ENCODE measurements at regions not wholly inside any gene's neighbourhood (a gene's known extent, or its start where the extent isn't known, plus 50 kb on each side); places are given as distances from the start of the nearest gene placed in this dataset.

DNA sequence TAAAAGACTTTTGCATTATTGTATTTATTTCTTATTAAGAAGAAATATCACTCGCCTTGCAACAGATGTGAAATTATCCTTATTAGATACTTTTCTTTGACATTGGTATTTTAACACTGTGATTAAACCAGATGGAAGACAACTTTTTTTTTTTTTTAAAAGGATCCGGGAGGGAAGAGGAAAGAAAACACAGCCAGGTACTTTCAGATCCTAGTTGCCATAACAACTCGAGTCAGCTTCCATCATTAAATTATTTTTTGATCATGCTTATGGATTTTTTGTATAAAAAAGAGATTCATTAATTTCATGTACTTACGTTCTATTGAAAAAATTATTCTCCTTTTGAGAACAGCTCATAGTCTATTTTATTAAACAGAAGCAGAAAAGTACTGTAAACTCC lies 515.7 kb downstream of the TBC1D4 start:
- DNase-seq (ENCODE audit: low read depth) = no peak

DNA sequence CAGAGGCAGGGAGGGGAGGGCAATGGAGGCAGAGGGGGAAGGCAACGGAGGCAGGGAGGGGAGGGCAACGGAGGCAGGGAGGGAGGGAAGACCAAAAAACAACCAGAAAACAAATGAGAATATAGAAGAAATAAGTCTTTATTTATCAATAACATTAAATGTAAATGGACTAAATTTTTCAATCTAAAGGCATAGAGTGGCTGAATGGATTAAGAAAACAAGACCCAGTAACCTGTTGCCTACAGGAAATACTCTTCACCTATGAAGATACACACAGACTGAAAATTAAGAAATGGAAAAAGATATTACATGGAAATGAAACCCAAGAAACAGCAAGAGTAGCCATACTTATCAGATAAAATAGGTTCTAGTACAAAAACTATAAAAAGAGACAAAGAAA lies 536.3 kb downstream of the TBC1D4 start:
- DNase-seq (ENCODE audit: low read depth) = no peak

DNA sequence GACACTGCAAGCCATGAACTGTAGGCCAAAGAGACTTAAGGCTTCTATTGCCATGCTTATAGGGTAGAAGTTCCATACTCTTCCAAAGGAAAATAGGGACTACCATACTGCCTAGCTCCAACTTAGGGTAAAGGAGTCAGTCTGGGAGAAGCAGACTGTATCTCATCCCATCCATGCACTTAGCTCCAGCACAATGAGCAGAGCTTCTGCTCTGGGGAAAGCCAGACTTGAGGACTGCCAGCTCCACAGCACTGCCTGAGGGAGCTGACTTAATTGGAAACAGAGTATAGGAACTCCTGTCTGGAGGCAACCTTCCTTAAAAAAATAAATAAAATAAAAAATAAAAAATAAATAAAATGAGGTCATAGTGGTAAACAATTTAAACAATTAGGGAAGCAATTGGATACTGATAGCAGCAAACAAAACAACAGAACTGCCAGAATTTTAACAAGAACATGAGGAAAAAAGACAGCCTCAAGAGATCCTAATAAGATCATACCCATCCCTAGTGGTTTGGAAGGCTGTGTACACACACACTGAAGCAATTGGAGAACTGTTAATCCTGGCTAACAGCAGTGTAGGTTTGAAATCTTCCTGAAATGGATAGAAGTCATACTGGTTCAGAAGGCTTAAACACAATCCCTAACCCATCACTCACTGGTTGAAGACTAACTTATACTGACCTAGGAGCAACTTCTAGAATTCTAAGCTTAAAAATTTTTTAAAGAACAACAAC lies 550.1 kb downstream of the TBC1D4 start:
- no peak for DNase-seq (ENCODE audit: low read depth)

DNA sequence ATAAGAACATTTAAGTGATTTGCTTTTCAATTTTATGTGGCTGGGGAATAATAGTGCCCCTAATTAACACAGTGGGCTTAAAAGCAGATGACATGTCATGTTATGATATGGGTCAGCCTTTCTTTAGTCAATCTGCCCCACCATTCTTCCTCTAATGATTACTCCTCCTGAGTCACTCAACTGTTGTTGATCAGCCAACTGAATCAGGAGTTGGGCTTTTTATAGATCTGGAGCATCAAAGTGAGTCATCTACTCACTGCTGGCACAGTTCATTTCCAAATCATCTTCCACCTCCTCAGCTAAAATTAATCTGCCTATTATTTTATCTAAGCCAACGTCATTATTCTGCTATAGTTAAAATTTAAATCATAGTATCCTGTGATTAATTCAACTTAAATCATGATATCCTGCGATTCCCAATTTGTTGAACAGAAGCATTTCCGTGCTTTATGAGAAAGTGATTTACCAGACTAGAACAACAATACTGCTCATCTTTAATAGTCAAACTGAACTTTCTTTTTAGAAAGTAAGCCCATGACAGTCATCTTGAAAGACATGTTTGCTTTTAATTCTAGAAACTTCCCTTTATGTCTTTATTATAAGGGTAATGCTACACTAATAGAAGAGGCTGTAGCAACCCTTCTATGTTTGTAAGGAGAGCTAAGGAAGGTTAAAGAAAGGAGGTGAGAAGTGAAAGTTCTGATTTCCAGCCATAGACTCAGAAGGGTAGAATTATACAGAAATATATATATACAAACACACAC lies 551.4 kb downstream of the TBC1D4 start:
- no peak for DNase-seq (ENCODE audit: low read depth)

DNA sequence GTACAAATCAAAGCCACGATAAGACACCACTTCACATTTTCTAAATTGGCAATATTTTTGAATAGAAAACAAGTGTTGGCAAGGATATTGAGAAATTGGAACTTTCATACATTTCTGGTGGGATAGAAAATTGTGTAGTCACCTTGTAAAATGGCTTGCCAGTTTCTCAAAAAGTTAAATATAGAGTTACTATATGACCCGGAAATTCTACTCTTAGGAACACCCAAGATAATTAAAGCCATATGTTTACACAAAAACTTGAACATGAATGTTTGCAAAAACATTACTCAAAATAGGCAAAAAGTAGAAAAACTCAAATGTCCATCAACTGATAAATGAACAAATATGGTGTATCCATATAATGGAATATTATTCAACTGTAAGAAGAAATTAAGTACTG lies 552.5 kb downstream of the TBC1D4 start:
- DNase-seq (ENCODE audit: low read depth) = no peak

DNA sequence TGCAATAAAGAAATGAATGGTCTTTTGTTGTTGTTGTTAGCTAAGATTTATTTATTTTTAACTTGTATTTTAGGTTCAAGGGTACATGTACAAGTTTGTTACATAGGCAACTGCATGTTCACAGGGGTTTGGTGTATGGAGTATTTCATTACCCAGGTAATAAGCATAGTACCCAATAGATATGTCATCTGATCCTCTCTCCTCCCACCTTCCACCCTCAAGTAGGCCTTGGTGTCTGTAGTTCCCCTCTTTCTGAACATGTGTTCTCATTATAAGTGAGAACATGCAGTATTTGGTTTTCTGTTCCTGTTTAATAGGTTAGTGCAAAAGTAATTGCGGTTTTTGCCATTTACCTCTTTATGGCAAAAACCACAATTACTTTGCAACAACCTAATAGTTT lies 554.1 kb downstream of the TBC1D4 start:
- DNase-seq (ENCODE audit: low read depth) = no peak

DNA sequence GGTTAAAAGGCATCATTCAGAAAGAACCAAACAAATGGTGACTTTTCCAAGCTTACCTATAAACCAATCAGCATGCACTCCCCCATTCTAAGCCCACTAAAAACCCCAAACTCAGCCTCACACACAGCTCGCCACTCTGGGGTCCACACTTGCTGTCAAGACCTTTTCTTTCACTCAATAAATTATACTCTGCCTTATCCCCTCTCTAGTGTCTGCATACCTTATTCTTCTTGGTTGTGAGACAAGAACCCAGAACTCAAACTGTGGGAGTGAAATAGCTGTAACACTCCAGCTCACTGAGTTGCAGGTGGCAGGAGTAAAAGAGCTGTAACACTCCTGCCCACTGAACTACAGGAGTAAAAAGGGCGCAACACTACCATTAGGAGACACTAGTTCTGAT lies 559.0 kb downstream of the TBC1D4 start:
- DNase-seq (ENCODE audit: low read depth) = no peak

DNA sequence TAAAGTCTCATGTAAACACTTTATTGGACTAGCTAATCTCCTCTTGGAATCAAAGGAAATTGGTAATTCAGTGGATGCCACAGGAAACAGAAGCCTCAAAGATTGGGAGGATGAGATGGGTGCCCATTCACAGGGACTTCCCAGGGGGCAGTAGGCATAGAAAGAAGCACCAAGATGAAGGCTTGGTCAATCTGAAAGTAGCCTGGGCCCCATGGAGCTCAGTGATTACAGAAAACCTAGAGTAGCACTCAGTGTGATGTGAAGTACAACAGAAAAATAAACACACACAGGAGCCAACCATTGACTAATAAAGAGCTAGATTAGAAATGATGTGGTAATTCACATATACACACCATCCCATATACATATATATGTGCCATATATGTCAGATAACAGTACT lies 560.6 kb downstream of the TBC1D4 start:
- no peak for DNase-seq (ENCODE audit: low read depth)

DNA sequence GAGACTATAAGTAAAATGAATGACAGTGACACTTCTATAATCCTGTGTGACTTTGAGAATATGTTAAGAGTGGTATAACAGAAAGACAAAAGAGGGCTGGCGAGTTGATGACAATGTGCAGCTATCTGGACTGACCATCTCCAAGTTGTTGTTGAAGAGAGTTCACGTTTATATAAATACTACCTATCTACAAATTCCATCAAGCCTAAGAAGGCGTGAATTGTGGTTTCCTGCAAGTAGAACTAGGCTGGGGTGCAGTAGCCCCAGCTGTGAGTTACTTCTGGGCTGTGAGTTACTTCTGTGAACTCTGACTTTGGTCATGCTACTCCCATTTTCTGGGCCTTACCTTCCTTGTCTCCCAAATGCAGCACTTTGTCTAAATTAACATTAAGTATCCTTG lies 561.0 kb downstream of the TBC1D4 start:
- DNase-seq (ENCODE audit: low read depth) = no peak

DNA sequence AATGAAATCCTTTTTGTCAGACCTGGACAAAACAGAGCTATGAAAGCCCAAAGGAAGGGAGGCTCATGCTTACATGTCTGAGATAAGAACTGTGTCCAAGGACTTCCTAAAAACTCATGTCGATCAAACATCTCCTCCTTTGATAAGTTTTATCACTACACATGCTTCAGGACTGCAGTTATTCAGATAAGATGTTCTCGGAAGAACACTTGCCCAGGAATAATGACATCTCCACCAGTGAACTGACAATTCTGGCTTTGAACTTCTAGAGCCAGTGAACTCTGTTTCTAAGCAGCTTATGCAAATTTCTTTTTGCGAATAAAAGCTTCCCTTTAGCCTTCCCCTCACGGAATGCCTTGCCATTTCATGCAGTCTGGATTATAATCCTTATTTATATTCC lies 561.6 kb downstream of the TBC1D4 start:
- DNase-seq (ENCODE audit: low read depth) = no peak

DNA sequence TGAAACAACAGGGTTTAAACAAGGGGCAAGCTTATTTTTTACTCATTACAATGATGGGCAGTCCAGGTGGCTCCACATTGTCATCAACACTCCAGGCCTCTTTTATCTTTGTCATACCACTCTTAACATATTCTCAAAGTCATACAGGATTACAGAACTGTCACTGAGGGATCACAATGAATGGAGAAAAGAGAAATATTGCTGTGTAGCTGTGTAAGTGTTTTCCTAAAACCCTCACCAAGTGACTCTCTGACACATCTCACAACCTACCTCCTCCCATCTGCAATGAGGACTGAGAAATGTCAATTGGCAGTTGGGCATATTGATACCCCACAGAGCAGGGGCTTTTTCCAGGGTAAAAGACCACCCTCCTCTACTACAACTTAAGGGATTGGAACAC lies 562.1 kb downstream of the TBC1D4 start:
- DNase-seq (ENCODE audit: low read depth) = no peak

DNA sequence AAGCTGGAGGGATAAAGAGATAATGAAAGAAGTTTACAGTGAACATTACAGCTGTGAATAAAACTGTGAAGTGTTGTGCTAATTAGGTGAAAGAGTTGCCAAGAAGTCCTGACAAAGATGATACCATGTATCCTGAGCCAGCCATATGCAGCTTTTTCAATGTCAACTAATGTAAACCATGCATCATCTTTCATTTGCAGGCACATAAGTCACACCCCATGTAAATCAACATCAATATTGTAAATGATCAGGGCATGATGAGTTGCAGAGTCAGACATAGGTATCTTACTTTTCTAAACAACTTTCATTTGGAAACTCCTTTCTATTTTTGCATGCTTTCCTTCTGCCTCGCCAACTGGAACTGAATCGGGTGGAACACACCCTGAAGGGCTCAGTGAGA lies 569.1 kb downstream of the TBC1D4 start:
- DNase-seq (ENCODE audit: low read depth) = no peak

DNA sequence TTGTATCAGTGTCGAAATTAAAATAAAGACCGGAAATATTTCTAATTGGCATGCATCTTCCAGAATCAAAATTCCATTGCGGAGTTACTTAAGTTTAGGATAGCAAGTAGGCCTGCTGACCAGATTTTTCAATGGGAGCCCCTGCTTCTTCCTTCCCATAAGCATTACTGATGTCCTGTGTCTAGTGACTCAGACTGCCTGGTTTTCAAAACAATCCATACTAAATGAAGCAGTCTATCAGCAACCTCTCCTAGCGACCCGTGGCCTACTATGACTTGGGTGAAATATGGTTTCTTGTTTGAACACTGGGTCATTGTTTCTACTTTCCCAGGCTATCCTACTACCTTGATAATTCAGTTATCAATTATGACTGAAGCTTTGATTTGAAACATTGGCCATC lies 571.6 kb downstream of the TBC1D4 start:
- no peak for DNase-seq (ENCODE audit: low read depth)

DNA sequence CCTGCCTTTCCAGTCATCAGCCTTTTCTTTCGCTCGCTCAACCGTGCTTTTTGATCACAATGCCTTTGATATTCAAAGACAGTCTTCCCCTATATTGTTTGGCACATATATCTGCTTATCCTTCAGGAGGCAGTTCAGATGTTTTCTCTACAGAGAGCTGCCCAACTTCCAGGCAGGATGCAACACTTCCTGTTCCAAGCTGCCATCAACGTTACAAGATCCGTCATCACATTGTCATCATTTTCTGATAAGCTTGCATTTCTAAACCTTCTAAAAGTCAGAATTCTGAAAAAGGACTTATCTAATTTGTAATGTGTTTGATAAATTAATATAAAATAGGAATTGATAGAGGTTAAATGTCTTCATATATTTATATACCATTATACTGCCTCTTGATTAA lies 574.2 kb downstream of the TBC1D4 start:
- DNase-seq (ENCODE audit: low read depth) = no peak

DNA sequence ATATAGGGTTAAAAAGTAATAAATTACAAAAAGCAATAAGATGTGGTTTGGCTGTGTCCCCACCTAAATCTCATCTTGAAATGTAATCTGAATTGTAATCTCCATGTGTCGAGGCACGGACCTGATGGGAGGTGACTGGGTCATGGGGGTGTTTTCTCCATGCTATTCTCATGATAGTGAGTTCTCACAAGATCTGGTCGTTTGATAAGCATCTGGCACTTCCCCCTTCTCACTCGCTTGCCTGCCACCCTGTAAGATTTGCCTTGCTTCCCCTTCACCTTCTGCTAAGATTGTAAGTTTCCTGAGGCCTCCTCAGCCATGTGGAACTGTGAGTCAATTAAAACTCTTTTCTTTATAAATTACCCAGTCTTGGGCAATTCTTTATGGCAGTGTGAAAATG lies 577.4 kb downstream of the TBC1D4 start:
- DNase-seq (ENCODE audit: low read depth) = no peak

DNA sequence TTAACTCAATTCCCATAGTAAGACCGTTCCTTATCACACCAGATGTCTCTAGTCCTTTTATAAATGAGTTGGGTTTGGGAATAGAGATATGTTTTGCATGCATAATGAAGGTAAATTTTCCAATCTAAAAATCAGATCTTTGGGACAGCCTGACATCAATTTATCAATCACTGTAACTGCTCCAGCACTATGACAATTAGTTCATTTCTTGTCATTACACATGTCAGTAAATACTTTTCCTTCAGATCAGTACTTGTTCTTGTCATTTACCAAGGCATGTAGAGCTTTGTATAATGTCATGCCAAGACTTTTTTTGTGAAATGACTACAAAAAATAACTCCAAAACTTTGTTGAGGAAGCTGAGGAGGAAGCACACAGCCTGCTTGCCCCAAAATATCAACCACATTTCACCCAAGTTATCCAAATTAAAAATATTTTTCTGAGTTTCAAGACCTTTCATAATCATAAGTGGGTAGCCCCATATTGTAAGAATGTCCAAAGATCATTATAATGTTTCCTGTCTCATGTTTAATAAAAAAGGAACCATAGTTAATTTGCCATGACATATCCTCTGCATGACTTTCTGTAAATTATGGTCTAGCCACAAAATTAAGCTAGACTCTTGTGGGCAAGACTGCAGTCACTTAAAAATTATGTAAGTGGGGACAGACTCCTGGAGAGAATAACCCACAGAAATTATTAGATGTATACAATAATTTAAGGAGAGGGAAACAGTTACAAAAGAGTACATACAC lies 586.8 kb downstream of the TBC1D4 start:
- no peak for DNase-seq (ENCODE audit: low read depth)

DNA sequence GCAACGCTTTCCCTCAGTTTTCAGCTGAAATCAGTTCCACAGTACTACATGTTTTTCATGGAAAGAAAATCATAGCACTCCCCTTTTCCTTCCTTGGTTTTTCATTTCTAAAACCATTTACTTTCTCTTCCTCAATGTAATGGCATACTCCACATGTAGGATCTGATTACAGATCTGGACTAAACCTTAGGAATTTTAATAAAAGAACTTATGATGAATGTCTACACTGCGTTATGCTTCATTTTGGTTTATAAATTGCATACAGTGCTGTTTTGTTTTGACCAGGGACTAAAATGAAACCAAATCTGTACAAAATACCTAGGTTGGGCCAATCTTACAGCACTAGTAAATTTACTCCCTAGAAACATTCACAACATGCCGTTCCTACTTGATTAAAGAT lies 589.9 kb downstream of the TBC1D4 start:
- no peak for DNase-seq (ENCODE audit: low read depth)

DNA sequence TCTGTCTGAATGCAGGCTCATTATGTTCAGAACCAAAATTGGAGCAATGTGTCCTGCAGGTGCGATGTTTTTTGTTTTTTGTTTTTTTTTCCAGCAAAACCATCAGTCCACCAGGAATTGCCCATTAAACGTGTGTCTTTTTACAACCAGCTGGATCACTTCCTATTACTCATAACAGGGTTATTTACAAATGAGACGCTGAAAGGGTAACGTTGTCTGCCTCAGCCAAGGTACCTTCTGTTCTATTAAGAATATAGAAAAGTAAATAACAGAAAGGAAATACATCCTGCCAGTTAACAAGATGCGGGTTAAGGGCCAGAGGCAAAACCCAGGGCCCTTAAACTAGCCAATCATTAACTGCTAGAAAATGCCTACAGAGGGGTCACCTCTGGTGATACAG lies 590.4 kb downstream of the TBC1D4 start:
- no peak for DNase-seq (ENCODE audit: low read depth)

DNA sequence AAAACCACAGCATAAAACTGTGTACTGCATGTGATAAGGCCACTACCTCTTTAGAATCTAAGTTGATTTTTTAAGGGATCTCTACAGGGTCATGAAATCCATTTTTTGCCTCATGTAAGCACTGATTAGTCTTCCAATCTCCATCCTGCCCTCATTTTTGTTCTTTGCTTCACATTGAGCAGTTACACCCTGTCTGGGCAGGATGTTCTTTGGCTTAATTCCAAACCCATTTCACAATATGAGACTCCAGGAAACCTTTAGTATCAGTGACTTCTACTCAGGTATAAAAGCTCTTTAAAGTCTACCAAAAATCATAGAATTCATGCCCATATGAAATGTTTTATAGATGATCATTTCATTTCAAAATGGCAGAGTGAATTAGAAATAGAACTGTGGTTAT lies 592.6 kb downstream of the TBC1D4 start:
- no peak for DNase-seq (ENCODE audit: low read depth)

DNA sequence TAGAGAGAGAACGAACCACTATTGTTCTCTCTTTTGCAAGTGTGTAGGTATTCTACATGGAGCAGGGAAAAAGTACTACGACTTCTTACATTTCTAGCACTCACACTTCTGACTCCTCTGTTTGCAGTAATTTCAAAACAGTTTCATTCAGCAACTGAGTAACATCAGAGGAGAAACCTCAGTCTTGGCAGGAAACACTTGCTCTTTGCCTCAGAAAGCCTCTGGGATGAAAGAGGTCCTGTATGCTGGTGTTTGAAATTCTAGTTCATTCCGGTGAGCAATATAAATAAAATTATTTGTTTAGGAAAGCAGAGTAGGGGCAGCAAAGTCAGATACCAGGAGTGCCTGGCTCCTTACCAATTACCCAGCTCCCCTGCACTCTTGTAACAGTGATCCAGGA lies 595.5 kb downstream of the TBC1D4 start:
- DNase-seq (ENCODE audit: low read depth) = no peak

DNA sequence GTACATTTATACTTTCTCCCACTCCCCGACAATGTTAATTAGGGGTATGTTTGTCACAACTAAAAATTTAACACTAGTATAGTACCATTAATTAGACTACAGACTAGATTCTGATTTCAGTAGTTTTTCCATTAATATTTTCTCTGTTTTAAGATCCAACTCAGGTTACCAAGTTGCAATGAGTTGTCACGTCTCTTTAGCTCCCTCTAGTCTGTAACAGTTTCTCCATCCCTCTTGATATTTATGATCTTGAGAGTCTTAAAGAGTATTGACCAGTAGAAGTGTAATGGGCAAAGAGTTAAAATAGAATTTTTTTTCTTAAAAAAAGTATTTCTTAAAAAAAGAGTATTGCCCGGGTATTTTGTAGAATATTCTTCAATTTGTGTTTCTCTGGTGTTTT lies 598.1 kb downstream of the TBC1D4 start:
- DNase-seq (ENCODE audit: low read depth) = no peak

DNA sequence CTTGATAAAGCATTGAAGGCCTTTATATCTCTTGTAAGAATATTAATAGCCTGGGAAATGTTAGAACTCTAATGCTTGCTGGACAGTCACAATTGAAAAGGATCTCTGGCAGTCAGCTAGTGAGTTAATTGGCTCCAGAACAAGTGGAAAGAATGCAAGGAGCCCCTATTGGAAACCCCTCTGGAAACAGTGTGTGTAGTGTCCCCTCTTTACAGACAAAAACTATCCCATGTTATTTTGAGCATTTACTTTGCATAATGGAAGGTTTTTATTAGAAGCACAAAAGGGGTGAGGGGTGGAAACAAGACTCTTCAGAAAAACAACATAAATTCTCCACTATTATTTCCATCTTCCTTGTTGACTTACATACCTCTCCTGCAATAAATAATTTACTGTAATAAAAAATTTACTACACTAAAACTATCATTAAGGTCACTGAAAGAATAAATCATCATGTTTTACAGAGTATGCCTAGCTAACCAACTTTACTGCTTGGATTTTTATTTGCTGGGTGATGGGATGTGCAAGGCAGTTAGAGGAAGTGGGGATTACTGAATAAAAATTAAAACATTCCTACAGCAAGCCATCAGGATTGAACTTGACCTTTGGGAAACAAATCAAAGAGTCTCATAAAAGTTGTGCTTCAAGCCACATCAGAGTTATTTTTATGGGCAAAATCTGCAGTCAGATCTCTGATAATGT lies 610.4 kb downstream of the TBC1D4 start:
- no peak for DNase-seq (ENCODE audit: low read depth)

DNA sequence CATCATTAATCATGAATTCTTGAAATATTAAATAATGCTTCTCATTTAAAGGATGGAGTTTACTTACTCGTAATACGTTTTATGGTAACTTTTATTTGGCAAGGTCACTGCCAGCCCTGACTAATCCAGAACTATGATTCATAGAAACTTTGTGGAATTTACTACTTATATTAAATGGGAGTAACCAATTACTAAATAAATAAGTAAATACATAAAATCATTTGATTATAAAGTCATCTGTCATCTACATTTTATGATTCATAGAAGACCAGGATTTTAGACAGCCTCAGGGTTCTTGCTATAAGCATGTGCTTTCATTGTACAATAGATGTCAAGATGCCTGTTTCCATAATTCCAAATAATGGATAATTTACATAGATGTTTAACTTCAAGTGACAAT lies 611.1 kb downstream of the TBC1D4 start:
- no peak for DNase-seq (ENCODE audit: low read depth)

Measured in stimulated activated CD8-positive, alpha-beta memory T cell treated with anti-CD3 and anti-CD28 coated beads, Interleukin-15, amount 100 ng/mL, for 24 hours (primary cell).